OCI-LY3 (cell line): ENCODE measurements at regions not wholly inside any gene's neighbourhood (a gene's known extent, or its start where the extent isn't known, plus 50 kb on each side); places are given as distances from the start of the nearest gene placed in this dataset.

ENCODE experiments used
- H2AFZ ChIP-seq: fragments of 200-600, 300-600 bp; shearing (Covaris generic); 2 replicates; pipeline ENCODE4 v1.6.0; 2014; ENCODE audit warnings: antibody characterized with exemption, low read depth, low read length
- H3K27ac ChIP-seq: fragments of 200-600, 300-600 bp; sonication (generic); 2 replicates; pipeline ENCODE4 v1.5.1; 2014; ENCODE audit warnings: mild to moderate bottlenecking, low read length, moderate library complexity, mixed read lengths
- H3K27me3 ChIP-seq: fragments of 200-600, 300-600 bp; sonication (generic); 2 replicates; pipeline ENCODE4 v1.6.1; 2014; ENCODE audit warnings: low read depth, low read length, mixed read lengths
- H3K36me3 ChIP-seq: fragments of 200-600, 300-600 bp; sonication (generic); replicated peaks from 2 replicates; pipeline ENCODE3; 2014; ENCODE audit warnings: low read depth, low read length, mixed read lengths
- H3K4me1 ChIP-seq: fragments of 300-600, 200-600 bp; sonication (generic); 2 replicates; pipeline ENCODE4 v1.6.1; 2014; ENCODE audit warnings: low read length, mixed read lengths
- H3K4me2 ChIP-seq: fragments of 200-600, 300-600 bp; sonication (generic); 2 replicates; pipeline ENCODE4 v1.6.1; 2014; ENCODE audit warnings: low read length, mixed read lengths
- H3K4me3 ChIP-seq: fragments of 300-600, 200-600 bp; sonication (generic); 2 replicates; pipeline ENCODE4 v1.5.1; 2014; ENCODE audit warnings: antibody characterized with exemption, mild to moderate bottlenecking, low read length, moderate library complexity
- H3K79me2 ChIP-seq: fragments of 300-600, 200-600 bp; shearing (Covaris generic); 2 replicates; pipeline ENCODE4 v1.6.1; 2014; ENCODE audit warnings: mild to moderate bottlenecking, low read length, mixed read lengths
- H3K9ac ChIP-seq: fragments of 300-600, 200-600 bp; shearing (Covaris generic); 2 replicates; pipeline ENCODE4 v1.6.0; 2014; ENCODE audit warnings: mild to moderate bottlenecking, low read length, moderate library complexity
- H3K9me3 ChIP-seq: fragments of 200-600, 300-600 bp; shearing (Covaris generic); 2 replicates; pipeline ENCODE4 v1.6.1; 2014; ENCODE audit warnings: low read length, mixed read lengths; ENCODE audit not compliant: insufficient read depth
- H4K20me1 ChIP-seq: fragments of 200-600, 300-600 bp; sonication (generic); 2 replicates; pipeline ENCODE4 v1.6.1; 2016; ENCODE audit warnings: low read length, mixed read lengths; ENCODE audit not compliant: insufficient read depth
- EZH2phosphoT487 ChIP-seq: fragments of 200-600 bp; shearing (Covaris generic); IDR thresholded peaks from 2 replicates; pipeline ENCODE4 v1.6.1; 2018; ENCODE audit warnings: antibody characterized with exemption, mixed run types, low read depth
- TF ChIP-seq, protein P1 (sequence below): fragments of 200-600, 300-600 bp; sonication (generic); IDR thresholded peaks from 2 replicates; pipeline ENCODE4 v1.5.1; 2014; ENCODE audit warnings: antibody characterized with exemption, low read length, low read depth

DNA sequence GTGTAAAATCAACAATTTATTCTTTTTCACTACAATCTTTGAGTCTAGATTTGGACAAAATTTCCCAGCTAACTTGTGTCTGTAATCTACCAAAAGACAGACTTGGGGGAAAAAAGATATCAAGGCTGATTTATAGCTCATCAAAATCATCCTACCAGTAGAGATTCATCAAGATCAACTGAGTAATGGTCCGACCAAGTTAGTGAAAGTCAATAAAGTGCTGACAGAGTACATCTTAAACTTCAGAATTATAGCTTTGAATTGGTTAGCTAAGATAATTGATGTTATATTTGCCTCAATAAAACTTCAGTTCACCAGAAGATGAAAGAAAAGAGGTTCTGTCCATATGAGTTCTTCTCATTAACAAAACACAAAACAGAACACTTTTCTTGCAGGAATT is 207.1 kb upstream of the KYNU start:
- Histone ChIP-seq H3K4me1 (no peaks in the 10 kb centered on the region), H3K9me3 (no peaks in the 10 kb centered on the region), H4K20me1 (no peaks in the 10 kb centered on the region), H3K27ac (no peak overlapping the region), H3K9ac (no peak overlapping the region), H3K4me2 (no peak overlapping the region), H3K36me3 (no peaks in the 10 kb centered on the region), H3K4me3 (no peak overlapping the region), H3K27me3 (no peaks in the 10 kb centered on the region), H3K79me2 (no peaks in the 10 kb centered on the region), H2AFZ (no peak overlapping the region)
- TF ChIP-seq, protein P1, sequence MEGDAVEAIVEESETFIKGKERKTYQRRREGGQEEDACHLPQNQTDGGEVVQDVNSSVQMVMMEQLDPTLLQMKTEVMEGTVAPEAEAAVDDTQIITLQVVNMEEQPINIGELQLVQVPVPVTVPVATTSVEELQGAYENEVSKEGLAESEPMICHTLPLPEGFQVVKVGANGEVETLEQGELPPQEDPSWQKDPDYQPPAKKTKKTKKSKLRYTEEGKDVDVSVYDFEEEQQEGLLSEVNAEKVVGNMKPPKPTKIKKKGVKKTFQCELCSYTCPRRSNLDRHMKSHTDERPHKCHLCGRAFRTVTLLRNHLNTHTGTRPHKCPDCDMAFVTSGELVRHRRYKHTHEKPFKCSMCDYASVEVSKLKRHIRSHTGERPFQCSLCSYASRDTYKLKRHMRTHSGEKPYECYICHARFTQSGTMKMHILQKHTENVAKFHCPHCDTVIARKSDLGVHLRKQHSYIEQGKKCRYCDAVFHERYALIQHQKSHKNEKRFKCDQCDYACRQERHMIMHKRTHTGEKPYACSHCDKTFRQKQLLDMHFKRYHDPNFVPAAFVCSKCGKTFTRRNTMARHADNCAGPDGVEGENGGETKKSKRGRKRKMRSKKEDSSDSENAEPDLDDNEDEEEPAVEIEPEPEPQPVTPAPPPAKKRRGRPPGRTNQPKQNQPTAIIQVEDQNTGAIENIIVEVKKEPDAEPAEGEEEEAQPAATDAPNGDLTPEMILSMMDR, result no peak

DNA sequence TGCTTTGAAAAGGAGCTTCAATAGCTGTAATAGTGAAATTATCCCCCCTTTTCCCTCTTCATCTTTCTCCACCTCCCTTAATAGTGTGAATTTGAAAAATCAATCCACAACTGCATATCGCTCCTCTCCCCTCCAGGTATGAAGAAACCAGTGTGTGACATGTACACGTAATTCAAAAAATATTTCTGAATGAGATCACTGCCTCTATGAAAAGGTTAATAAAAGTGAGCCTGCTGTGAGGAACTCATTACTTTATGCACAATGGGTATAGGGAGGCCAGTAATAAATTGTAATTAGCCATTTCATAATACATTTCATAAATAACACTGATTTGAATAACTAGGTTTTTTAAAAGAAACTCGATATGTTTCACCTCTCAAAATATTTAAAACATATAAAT is 209.0 kb upstream of the KYNU start:
- Histone ChIP-seq H3K36me3 (no peaks in the 10 kb centered on the region), H3K9me3 (no peaks in the 10 kb centered on the region), H3K9ac (no peak overlapping the region), H3K4me2 (no peak overlapping the region), H2AFZ (no peak overlapping the region), H3K27me3 (no peaks in the 10 kb centered on the region), H3K4me3 (no peak overlapping the region), H3K27ac (no peak overlapping the region), H3K4me1 (no peaks in the 10 kb centered on the region), H4K20me1 (no peaks in the 10 kb centered on the region), H3K79me2 (no peaks in the 10 kb centered on the region)
- TF ChIP-seq, protein P1, result no peak
- no peak for TF ChIP-seq EZH2phosphoT487

DNA sequence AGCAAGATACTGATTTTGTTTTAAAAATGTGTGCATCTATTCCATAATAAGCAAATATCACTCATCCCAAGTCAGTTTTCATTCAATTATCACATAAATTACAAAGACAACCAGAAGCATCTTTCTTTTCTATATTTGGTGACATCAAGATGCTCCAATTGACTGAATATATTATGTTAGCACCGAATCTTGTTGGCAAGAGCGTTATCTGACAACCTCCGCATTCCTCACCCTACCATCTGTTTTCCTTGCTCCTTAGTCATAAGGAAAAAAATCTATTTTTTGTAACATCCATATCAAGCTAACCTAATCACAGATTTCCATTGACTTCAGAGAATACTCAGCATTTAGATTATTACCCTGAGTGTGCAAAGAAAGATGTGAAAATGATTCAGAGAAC is 212.2 kb upstream of the KYNU start:
- Histone ChIP-seq H3K79me2 (no peaks in the 10 kb centered on the region), H3K4me3 (no peak overlapping the region), H4K20me1 (no peaks in the 10 kb centered on the region), H3K4me2 (no peak overlapping the region), H3K9ac (no peak overlapping the region), H3K4me1 (peaks cover 3% of the 10 kb centered on the region; the same call in 1 of the 2 replicates), H3K36me3 (no peaks in the 10 kb centered on the region), H3K9me3 (no peaks in the 10 kb centered on the region), H3K27me3 (no peaks in the 10 kb centered on the region), H2AFZ (no peak overlapping the region), H3K27ac (no peak overlapping the region)
- no peak for TF ChIP-seq EZH2phosphoT487
- TF ChIP-seq, protein P1, result no peak

GRCh38 chr2:142650601-142651000 is 226.9 kb upstream of the KYNU start:
- H3K27ac ChIP-seq, result no peak overlapping the region
- no peaks in the 10 kb centered on the region for H3K79me2 ChIP-seq
- no peak overlapping the region for H3K4me2 ChIP-seq
- no peaks in the 10 kb centered on the region for H3K27me3 ChIP-seq
- no peak overlapping the region for H3K4me3 ChIP-seq
- TF ChIP-seq, protein P1, result no peak
- no peak for TF ChIP-seq EZH2phosphoT487
- no peaks in the 10 kb centered on the region for H3K4me1 ChIP-seq
- H4K20me1 ChIP-seq, result no peaks in the 10 kb centered on the region
- no peaks in the 10 kb centered on the region for H3K36me3 ChIP-seq
- no peaks in the 10 kb centered on the region for H3K9me3 ChIP-seq
- H3K9ac ChIP-seq, result no peak overlapping the region
- no peak overlapping the region for H2AFZ ChIP-seq
